ENCODE measurements at regions not wholly inside any gene's neighbourhood (a gene's known extent, or its start where the extent isn't known, plus 50 kb on each side); places are given as distances from the start of the nearest gene placed in this dataset.

DNA sequence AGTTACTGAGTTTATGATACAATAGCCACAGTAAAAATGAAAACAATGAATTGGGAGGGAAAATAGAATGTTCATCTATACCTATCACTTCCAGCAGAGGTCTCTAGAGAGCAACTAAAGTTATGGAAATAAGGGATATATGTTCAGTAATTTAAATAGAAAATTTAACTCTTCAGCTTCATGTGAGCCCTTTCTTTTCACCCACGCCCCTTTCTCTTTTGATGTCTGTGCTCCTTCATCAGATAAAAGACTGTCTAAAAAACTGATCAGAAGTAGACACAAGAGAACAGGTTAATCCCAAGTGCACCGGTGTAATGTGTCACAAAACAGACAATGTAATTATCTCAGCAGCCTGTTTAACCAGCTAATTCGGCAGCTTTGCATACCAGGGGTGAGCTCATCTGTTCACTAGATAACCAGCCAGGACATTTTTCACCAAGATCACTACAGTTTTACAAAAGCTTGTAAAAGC lies 238.5 kb upstream of the ERBB4 start:
- TF ChIP-seq, protein P1, sequence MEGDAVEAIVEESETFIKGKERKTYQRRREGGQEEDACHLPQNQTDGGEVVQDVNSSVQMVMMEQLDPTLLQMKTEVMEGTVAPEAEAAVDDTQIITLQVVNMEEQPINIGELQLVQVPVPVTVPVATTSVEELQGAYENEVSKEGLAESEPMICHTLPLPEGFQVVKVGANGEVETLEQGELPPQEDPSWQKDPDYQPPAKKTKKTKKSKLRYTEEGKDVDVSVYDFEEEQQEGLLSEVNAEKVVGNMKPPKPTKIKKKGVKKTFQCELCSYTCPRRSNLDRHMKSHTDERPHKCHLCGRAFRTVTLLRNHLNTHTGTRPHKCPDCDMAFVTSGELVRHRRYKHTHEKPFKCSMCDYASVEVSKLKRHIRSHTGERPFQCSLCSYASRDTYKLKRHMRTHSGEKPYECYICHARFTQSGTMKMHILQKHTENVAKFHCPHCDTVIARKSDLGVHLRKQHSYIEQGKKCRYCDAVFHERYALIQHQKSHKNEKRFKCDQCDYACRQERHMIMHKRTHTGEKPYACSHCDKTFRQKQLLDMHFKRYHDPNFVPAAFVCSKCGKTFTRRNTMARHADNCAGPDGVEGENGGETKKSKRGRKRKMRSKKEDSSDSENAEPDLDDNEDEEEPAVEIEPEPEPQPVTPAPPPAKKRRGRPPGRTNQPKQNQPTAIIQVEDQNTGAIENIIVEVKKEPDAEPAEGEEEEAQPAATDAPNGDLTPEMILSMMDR (IDR thresholded peaks at IDR 0.05): peak in 5 of 6 experiments; percentile 17 to 65 (median 56)
- TF ChIP-seq POLR2A (IDR thresholded peaks at IDR 0.05): no peak

Measured in Peyer's patch (tissue), 4 donors.